GM23338 (cell line): ENCODE measurements at regions not wholly inside any gene's neighbourhood (a gene's known extent, or its start where the extent isn't known, plus 50 kb on each side); places are given as distances from the start of the nearest gene placed in this dataset.

Source experiments
- ATAC-seq: fragments of 200-7000 bp; cut with Tn5 transposase; 3 replicates; pipeline ENCODE4 v1.9.1; 2020
- DNase-seq: peaks from one replicate; pipeline ENCODE4 v3.0.0-alpha.2; 2015; ENCODE audit warnings: low spot score
- H2AFZ ChIP-seq: fragments of 200-600 bp; sonication (generic); 2 replicates; pipeline ENCODE4 v1.8.0; 2016; ENCODE audit warnings: antibody characterized with exemption, mild to moderate bottlenecking, moderate library complexity
- H3F3A ChIP-seq: fragments of 200-600 bp; sonication (generic); replicated peaks from 2 replicates; pipeline ENCODE4 v1.8.0; 2017; ENCODE audit warnings: antibody characterized with exemption, mixed run types, low read depth
- H3K27ac ChIP-seq: fragments of 200-600 bp; sonication (generic); 2 replicates; pipeline ENCODE4 v1.6.1; 2016; ENCODE audit warnings: low read depth
- H3K27me3 ChIP-seq: fragments of 200-600 bp; sonication (generic); 2 replicates; pipeline ENCODE4 v1.8.0; 2016; ENCODE audit warnings: mild to moderate bottlenecking, mixed run types, moderate library complexity; ENCODE audit not compliant: insufficient read depth
- H3K36me3 ChIP-seq: fragments of 200-600 bp; sonication (generic); 2 replicates; pipeline ENCODE4 v1.8.0; 2016; ENCODE audit warnings: mild to moderate bottlenecking; ENCODE audit not compliant: insufficient read depth
- H3K4me1 ChIP-seq: fragments of 200-600 bp; sonication (generic); 2 replicates; pipeline ENCODE4 v1.8.0; 2016; ENCODE audit warnings: mild to moderate bottlenecking, moderate library complexity; ENCODE audit not compliant: insufficient read depth
- H3K4me2 ChIP-seq: fragments of 200-600 bp; sonication (generic); 2 replicates; pipeline ENCODE4 v1.7.1; 2017; ENCODE audit warnings: mixed run types
- H3K4me3 ChIP-seq: fragments of 200-600 bp; sonication (generic); 2 replicates; pipeline ENCODE4 v1.6.1; 2016; ENCODE audit warnings: mixed run types
- H3K79me2 ChIP-seq: fragments of 200-600 bp; sonication (generic); replicated peaks from 2 replicates; pipeline ENCODE4 v1.8.0; 2017; ENCODE audit warnings: mild to moderate bottlenecking; ENCODE audit not compliant: insufficient read depth
- H3K9me2 ChIP-seq: fragments of 200-600 bp; sonication (generic); 2 replicates; pipeline ENCODE4 v1.8.0; 2017; ENCODE audit not compliant: insufficient read depth
- H4K20me1 ChIP-seq: fragments of 200-600 bp; sonication (generic); replicated peaks from 2 replicates; pipeline ENCODE4 v1.8.0; 2017; ENCODE audit warnings: mild to moderate bottlenecking; ENCODE audit not compliant: insufficient read depth
- H3K27ac Mint-ChIP-seq: 2 replicates; pipeline ENCODE4 v1.8.0; 2020; ENCODE audit warnings: inconsistent platforms, mild to moderate bottlenecking, moderate library complexity, mixed read lengths
- H3K27me3 Mint-ChIP-seq: 3 replicates; pipeline ENCODE4 v1.8.0; 2022; ENCODE audit warnings: low read depth, mild to moderate bottlenecking, moderate library complexity, mixed read lengths, inconsistent platforms; ENCODE audit not compliant: insufficient read depth, poor library complexity
- H3K36me3 Mint-ChIP-seq: 3 replicates; pipeline ENCODE4 v1.8.0; 2021; ENCODE audit warnings: low read depth, mild to moderate bottlenecking, inconsistent platforms, moderate library complexity, mixed read lengths
- H3K4me1 Mint-ChIP-seq: 3 replicates; pipeline ENCODE4 v1.8.0; 2020; ENCODE audit warnings: mild to moderate bottlenecking, inconsistent platforms, mixed read lengths
- H3K4me3 Mint-ChIP-seq: 3 replicates; pipeline ENCODE4 v1.8.0; 2021; ENCODE audit warnings: moderate library complexity, mild to moderate bottlenecking, inconsistent platforms, mixed read lengths
- H3K9me3 Mint-ChIP-seq: 3 replicates; pipeline ENCODE4 v1.8.0; 2020; ENCODE audit warnings: moderate library complexity, mild to moderate bottlenecking, inconsistent platforms, mixed read lengths
- CREB1 ChIP-seq: fragments of 250-450 bp; sonication (Bioruptor Pico); IDR thresholded peaks from 2 replicates; pipeline ENCODE4 v1.5.0; 2020; ENCODE audit warnings: low read depth, mild to moderate bottlenecking, moderate library complexity
- EZH2 ChIP-seq: fragments of 200-600 bp; sonication (generic); IDR thresholded peaks from one replicate; pipeline ENCODE4 v1.8.0; 2017; ENCODE audit warnings: antibody characterized with exemption, mild to moderate bottlenecking, low read depth; ENCODE audit not compliant: unreplicated experiment
- EZH2phosphoT487 ChIP-seq: fragments of 200-600 bp; sonication (generic); IDR thresholded peaks from one replicate; pipeline ENCODE4 v1.8.1; 2018; ENCODE audit warnings: antibody characterized with exemption; ENCODE audit not compliant: unreplicated experiment
- JUNB ChIP-seq: IDR thresholded peaks from one replicate; pipeline ENCODE4 v1.6.1; 2016; ENCODE audit warnings: antibody characterized with exemption; ENCODE audit not compliant: unreplicated experiment
- NANOG ChIP-seq: IDR thresholded peaks from 2 replicates; pipeline ENCODE4 v1.6.1; 2016; ENCODE audit warnings: antibody characterized with exemption, borderline replicate concordance
- POLR2AphosphoS5 ChIP-seq: IDR thresholded peaks from 2 replicates; pipeline ENCODE4 v1.6.1; 2016; ENCODE audit warnings: antibody characterized with exemption, low read depth
- STAT1 ChIP-seq: IDR thresholded peaks from one replicate; pipeline ENCODE4 v1.6.1; 2016; ENCODE audit warnings: antibody characterized with exemption; ENCODE audit not compliant: unreplicated experiment
- ZNF114 ChIP-seq: fragments of 250-450 bp; sonication (Bioruptor Pico); IDR thresholded peaks from 2 replicates; pipeline ENCODE4 v1.5.0; 2020; ENCODE audit warnings: mild to moderate bottlenecking, moderate library complexity
- ZNF331 ChIP-seq: fragments of 250-450 bp; sonication (Bioruptor Pico); IDR thresholded peaks from 2 replicates; pipeline ENCODE4 v1.5.0; 2020; ENCODE audit warnings: low read depth, mild to moderate bottlenecking, moderate library complexity
- TF ChIP-seq, protein P1 (sequence below), 2 experiments: fragments of 200-600 bp in 1 of 2; sonication (generic) in 1 of 2; conservative IDR thresholded peaks; 2 replicates each; pipeline versions ENCODE4 v1.5.1 to v1.6.1; 2016 to 2017; ENCODE audit warnings: antibody characterized with exemption in 2 of 2, low read depth in 2 of 2, mild to moderate bottlenecking in 2 of 2, moderate library complexity in 1 of 2
- TF ChIP-seq, protein P2 (sequence below): fragments of 250-450 bp; sonication (Bioruptor Pico); IDR thresholded peaks from 2 replicates; pipeline ENCODE4 v1.5.0; 2020; ENCODE audit warnings: mild to moderate bottlenecking, moderate library complexity
- TF ChIP-seq, protein P3 (sequence below): IDR thresholded peaks from 2 replicates; pipeline ENCODE4 v1.6.1; 2016; ENCODE audit warnings: antibody characterized with exemption
- TF ChIP-seq, protein P4 (sequence below): IDR thresholded peaks from one replicate; pipeline ENCODE4 v1.6.1; 2018; ENCODE audit warnings: antibody characterized with exemption; ENCODE audit not compliant: unreplicated experiment

DNA sequence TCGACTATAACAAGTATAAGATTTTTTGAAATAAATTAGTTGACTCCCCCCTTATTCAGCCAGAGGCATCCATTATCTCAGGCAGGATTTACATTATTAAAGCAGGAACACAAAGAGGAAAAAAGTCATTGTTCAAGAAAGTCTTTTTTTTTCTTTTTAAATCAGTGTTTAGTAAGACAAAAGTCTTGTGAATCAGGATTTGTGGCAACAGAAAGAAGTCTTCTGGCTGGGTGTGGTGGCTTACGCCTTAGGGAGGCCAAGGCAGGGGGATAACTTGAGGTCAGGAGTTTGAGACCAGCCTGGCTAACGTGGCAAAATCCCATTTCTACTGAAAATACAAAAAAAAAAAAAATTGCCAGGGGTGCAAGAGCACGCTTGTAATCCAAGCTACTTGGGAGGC, 505.5 kb downstream of the LMO4 start:
- H4K20me1 ChIP-seq: no peaks in the 10 kb centered on the region
- TF ChIP-seq EZH2 (no peak), STAT1 (no peak), ZNF331 (CRISPR knock-in tag) (no peak), POLR2AphosphoS5 (no peak), JUNB (no peak), EZH2phosphoT487 (no peak), NANOG (no peak), CREB1 (CRISPR knock-in tag) (no peak), ZNF114 (CRISPR knock-in tag) (no peak)
- TF ChIP-seq, protein P1, sequence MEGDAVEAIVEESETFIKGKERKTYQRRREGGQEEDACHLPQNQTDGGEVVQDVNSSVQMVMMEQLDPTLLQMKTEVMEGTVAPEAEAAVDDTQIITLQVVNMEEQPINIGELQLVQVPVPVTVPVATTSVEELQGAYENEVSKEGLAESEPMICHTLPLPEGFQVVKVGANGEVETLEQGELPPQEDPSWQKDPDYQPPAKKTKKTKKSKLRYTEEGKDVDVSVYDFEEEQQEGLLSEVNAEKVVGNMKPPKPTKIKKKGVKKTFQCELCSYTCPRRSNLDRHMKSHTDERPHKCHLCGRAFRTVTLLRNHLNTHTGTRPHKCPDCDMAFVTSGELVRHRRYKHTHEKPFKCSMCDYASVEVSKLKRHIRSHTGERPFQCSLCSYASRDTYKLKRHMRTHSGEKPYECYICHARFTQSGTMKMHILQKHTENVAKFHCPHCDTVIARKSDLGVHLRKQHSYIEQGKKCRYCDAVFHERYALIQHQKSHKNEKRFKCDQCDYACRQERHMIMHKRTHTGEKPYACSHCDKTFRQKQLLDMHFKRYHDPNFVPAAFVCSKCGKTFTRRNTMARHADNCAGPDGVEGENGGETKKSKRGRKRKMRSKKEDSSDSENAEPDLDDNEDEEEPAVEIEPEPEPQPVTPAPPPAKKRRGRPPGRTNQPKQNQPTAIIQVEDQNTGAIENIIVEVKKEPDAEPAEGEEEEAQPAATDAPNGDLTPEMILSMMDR (conservative IDR thresholded peaks at IDR 0.05; ENCODE audit: low read depth in 2 of 2): no peak
- TF ChIP-seq, protein P2, sequence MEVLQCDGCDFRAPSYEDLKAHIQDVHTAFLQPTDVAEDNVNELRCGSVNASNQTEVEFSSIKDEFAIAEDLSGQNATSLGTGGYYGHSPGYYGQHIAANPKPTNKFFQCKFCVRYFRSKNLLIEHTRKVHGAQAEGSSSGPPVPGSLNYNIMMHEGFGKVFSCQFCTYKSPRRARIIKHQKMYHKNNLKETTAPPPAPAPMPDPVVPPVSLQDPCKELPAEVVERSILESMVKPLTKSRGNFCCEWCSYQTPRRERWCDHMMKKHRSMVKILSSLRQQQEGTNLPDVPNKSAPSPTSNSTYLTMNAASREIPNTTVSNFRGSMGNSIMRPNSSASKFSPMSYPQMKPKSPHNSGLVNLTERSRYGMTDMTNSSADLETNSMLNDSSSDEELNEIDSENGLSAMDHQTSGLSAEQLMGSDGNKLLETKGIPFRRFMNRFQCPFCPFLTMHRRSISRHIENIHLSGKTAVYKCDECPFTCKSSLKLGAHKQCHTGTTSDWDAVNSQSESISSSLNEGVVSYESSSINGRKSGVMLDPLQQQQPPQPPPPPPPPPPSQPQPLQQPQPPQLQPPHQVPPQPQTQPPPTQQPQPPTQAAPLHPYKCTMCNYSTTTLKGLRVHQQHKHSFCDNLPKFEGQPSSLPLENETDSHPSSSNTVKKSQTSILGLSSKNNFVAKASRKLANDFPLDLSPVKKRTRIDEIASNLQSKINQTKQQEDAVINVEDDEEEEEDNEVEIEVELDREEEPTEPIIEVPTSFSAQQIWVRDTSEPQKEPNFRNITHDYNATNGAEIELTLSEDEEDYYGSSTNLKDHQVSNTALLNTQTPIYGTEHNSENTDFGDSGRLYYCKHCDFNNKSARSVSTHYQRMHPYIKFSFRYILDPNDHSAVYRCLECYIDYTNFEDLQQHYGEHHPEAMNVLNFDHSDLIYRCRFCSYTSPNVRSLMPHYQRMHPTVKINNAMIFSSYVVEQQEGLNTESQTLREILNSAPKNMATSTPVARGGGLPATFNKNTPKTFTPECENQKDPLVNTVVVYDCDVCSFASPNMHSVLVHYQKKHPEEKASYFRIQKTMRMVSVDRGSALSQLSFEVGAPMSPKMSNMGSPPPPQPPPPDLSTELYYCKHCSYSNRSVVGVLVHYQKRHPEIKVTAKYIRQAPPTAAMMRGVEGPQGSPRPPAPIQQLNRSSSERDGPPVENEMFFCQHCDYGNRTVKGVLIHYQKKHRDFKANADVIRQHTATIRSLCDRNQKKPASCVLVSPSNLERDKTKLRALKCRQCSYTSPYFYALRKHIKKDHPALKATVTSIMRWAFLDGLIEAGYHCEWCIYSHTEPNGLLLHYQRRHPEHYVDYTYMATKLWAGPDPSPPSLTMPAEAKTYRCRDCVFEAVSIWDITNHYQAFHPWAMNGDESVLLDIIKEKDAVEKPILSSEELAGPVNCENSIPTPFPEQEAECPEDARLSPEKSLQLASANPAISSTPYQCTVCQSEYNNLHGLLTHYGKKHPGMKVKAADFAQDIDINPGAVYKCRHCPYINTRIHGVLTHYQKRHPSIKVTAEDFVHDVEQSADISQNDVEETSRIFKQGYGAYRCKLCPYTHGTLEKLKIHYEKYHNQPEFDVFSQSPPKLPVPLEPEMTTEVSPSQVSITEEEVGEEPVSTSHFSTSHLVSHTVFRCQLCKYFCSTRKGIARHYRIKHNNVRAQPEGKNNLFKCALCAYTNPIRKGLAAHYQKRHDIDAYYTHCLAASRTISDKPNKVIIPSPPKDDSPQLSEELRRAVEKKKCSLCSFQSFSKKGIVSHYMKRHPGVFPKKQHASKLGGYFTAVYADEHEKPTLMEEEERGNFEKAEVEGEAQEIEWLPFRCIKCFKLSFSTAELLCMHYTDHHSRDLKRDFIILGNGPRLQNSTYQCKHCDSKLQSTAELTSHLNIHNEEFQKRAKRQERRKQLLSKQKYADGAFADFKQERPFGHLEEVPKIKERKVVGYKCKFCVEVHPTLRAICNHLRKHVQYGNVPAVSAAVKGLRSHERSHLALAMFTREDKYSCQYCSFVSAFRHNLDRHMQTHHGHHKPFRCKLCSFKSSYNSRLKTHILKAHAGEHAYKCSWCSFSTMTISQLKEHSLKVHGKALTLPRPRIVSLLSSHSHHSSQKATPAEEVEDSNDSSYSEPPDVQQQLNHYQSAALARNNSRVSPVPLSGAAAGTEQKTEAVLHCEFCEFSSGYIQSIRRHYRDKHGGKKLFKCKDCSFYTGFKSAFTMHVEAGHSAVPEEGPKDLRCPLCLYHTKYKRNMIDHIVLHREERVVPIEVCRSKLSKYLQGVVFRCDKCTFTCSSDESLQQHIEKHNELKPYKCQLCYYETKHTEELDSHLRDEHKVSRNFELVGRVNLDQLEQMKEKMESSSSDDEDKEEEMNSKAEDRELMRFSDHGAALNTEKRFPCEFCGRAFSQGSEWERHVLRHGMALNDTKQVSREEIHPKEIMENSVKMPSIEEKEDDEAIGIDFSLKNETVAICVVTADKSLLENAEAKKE (CRISPR knock-in tag): no peak
- TF ChIP-seq, protein P3, sequence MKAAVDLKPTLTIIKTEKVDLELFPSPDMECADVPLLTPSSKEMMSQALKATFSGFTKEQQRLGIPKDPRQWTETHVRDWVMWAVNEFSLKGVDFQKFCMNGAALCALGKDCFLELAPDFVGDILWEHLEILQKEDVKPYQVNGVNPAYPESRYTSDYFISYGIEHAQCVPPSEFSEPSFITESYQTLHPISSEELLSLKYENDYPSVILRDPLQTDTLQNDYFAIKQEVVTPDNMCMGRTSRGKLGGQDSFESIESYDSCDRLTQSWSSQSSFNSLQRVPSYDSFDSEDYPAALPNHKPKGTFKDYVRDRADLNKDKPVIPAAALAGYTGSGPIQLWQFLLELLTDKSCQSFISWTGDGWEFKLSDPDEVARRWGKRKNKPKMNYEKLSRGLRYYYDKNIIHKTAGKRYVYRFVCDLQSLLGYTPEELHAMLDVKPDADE: no peak
- TF ChIP-seq, protein P4, sequence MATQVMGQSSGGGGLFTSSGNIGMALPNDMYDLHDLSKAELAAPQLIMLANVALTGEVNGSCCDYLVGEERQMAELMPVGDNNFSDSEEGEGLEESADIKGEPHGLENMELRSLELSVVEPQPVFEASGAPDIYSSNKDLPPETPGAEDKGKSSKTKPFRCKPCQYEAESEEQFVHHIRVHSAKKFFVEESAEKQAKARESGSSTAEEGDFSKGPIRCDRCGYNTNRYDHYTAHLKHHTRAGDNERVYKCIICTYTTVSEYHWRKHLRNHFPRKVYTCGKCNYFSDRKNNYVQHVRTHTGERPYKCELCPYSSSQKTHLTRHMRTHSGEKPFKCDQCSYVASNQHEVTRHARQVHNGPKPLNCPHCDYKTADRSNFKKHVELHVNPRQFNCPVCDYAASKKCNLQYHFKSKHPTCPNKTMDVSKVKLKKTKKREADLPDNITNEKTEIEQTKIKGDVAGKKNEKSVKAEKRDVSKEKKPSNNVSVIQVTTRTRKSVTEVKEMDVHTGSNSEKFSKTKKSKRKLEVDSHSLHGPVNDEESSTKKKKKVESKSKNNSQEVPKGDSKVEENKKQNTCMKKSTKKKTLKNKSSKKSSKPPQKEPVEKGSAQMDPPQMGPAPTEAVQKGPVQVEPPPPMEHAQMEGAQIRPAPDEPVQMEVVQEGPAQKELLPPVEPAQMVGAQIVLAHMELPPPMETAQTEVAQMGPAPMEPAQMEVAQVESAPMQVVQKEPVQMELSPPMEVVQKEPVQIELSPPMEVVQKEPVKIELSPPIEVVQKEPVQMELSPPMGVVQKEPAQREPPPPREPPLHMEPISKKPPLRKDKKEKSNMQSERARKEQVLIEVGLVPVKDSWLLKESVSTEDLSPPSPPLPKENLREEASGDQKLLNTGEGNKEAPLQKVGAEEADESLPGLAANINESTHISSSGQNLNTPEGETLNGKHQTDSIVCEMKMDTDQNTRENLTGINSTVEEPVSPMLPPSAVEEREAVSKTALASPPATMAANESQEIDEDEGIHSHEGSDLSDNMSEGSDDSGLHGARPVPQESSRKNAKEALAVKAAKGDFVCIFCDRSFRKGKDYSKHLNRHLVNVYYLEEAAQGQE: no peak
- H3K27ac ChIP-seq: no peak overlapping the region
- H3K36me3 ChIP-seq: no peaks in the 10 kb centered on the region
- no peaks in the 10 kb centered on the region for H3K27me3 Mint-ChIP-seq
- H3K4me3 ChIP-seq: no peak overlapping the region
- H3K36me3 Mint-ChIP-seq: no peaks in the 10 kb centered on the region; the same call in 2 of the 3 replicates
- no peaks in the 10 kb centered on the region for H3F3A ChIP-seq
- no peaks in the 10 kb centered on the region for H3K4me1 ChIP-seq
- H3K9me2 ChIP-seq: no peaks in the 10 kb centered on the region; the same call in 1 of the 2 replicates
- H3K9me3 Mint-ChIP-seq: no peaks in the 10 kb centered on the region
- no peak for ATAC-seq
- H3K4me3 Mint-ChIP-seq: no peak overlapping the region
- H3K79me2 ChIP-seq: no peaks in the 10 kb centered on the region
- H2AFZ ChIP-seq: no peak overlapping the region
- no peak overlapping the region for H3K27ac Mint-ChIP-seq
- H3K4me2 ChIP-seq: no peak overlapping the region
- H3K4me1 Mint-ChIP-seq: no peaks in the 10 kb centered on the region; the same call in 2 of the 3 replicates
- no peaks in the 10 kb centered on the region for H3K27me3 ChIP-seq
- no peak for DNase-seq
